ENCODE measurements at regions not wholly inside any gene's neighbourhood (a gene's known extent, or its start where the extent isn't known, plus 50 kb on each side); places are given as distances from the start of the nearest gene placed in this dataset.

GRCh38 chr12:59845293-59845692 is 249.5 kb downstream of the SLC16A7 start:
- Histone ChIP-seq H3K27me3 (replicated peaks in 1 of 4; ENCODE audit: control insufficient read depth in 3 of 4, extremely low read depth in 1 of 4, insufficient read depth in 3 of 4, low read length in 3 of 4) (no peaks in the 10 kb centered on the region), H3K79me1 (ENCODE audit: low read depth, low read length) (no peaks in the 10 kb centered on the region), H3K14ac (ENCODE audit: insufficient read length) (no peak overlapping the region), H3K9ac (replicated peaks in 1 of 4; ENCODE audit: extremely low read depth in 1 of 4, low read depth in 3 of 4, low read length in 3 of 4) (no peak overlapping the region), H3K27ac (ENCODE audit: low read depth, low read length) (no peak overlapping the region), H2BK5ac (ENCODE audit: low read depth, low read length) (no peak overlapping the region), H3K4me2 (ENCODE audit: insufficient read depth in 1 of 2, low read depth in 2 of 2, low read length in 2 of 2) (no peak overlapping the region), H3K4me3 (ENCODE audit: extremely low read depth in 1 of 4, insufficient read depth in 2 of 4, low read depth in 3 of 4, low read length in 4 of 4) (no peak overlapping the region), H2BK15ac (ENCODE audit: low read length) (no peak overlapping the region), H2BK120ac (replicated peaks; ENCODE audit: low read depth, low read length) (peak overlapping the region; percentile 21), H2AK5ac (ENCODE audit: low read depth, low read length) (no peak overlapping the region), H2BK12ac (ENCODE audit: low read depth, low read length) (no peak overlapping the region), H2AFZ (ENCODE audit: low read length) (no peak overlapping the region), H3K36me3 (ENCODE audit: control insufficient read depth in 2 of 4, insufficient read depth in 4 of 4, low read length in 3 of 4) (no peaks in the 10 kb centered on the region), H4K5ac (ENCODE audit: insufficient read length, low read depth, low read length) (no peak overlapping the region), H3K4ac (replicated peaks; ENCODE audit: insufficient read length, low read depth, low read length) (no peak overlapping the region), H4K8ac (ENCODE audit: extremely low read depth, insufficient read depth, low read length) (no peak overlapping the region), H3K9me3 (ENCODE audit: insufficient read depth in 2 of 2, low read depth in 1 of 2, low read length in 1 of 2) (no peaks in the 10 kb centered on the region), H4K20me1 (replicated peaks in 1 of 2; ENCODE audit: control insufficient read depth in 1 of 2, insufficient read depth in 2 of 2, low read length in 2 of 2) (no peaks in the 10 kb centered on the region), H3K4me1 (replicated peaks in 1 of 4; ENCODE audit: control insufficient read depth in 3 of 4, insufficient read depth in 4 of 4, low read length in 3 of 4) (peaks cover 0 to 2% (median 0%) of the 10 kb centered on the region in 4 experiments; a peak in 1 of 7 replicates), H3K23ac (ENCODE audit: insufficient read length) (no peak overlapping the region), H3K79me2 (ENCODE audit: control insufficient read depth in 1 of 2, insufficient read depth in 2 of 2, low read length in 2 of 2) (no peaks in the 10 kb centered on the region), H3K18ac (ENCODE audit: extremely low read depth, low read length) (no peak overlapping the region), H2BK20ac (ENCODE audit: low read length) (no peak overlapping the region), H4K91ac (replicated peaks; ENCODE audit: insufficient read length, low read length) (peak overlapping the region; percentile 63), H3K56ac (replicated peaks; ENCODE audit: insufficient read length, low read depth, low read length) (no peak overlapping the region), H3K23me2 (ENCODE audit: low read depth, low read length) (no peaks in the 10 kb centered on the region)
- WGBS, 2 experiments (ENCODE audit: extremely low coverage in 1 of 2, insufficient coverage in 1 of 2, insufficient read length in 1 of 2, insufficient replicate concordance in 2 of 2, low coverage in 1 of 2, low lambda C conversion rate in 2 of 2, missing lambda C conversion rate in 1 of 2), result 95% methylated on average over 1 of the region's 1 CpG; no CpG with 5 or more reads in 1 of the 2 experiments
- POLR2A ChIA-PET (ENCODE audit: partially characterized antibody), result no interaction called here
- no peak for FAIRE-seq
- CTCF ChIA-PET (ENCODE audit: partially characterized antibody), result interaction anchor here (0.6 to 4.1 kb wide), 3 partner anchors 10 to 43 kb away, joined by 3 to 20 read pairs (median 13); no protein-coding TSS in a partner anchor
- DNase-seq (ENCODE audit: low read depth in 1 of 2, low spot score in 2 of 2), result no peak
- TF ChIP-seq BRCA1 (IDR thresholded peaks at IDR 0.05; ENCODE audit: low read depth, low read length) (no peak), TEAD4 (IDR thresholded peaks at IDR 0.05; ENCODE audit: low read depth, low read length) (no peak), KDM4A (IDR thresholded peaks at IDR 0.05; ENCODE audit: low read depth, low read length, severe bottlenecking) (no peak), RXRA (IDR thresholded peaks at IDR 0.05; ENCODE audit: insufficient read depth, low read depth, low read length) (no peak), TBP (IDR thresholded peaks at IDR 0.05; ENCODE audit: low read depth, low read length) (no peak), CBX5 (IDR thresholded peaks at IDR 0.05; ENCODE audit: low read depth, low read length) (no peak), MAFK (IDR thresholded peaks at IDR 0.05; ENCODE audit: low read depth, low read length) (no peak), E2F6 (IDR thresholded peaks at IDR 0.05) (no peak), SP2 (IDR thresholded peaks at IDR 0.05; ENCODE audit: low read length) (no peak), SAP30 (IDR thresholded peaks at IDR 0.05; ENCODE audit: insufficient read depth, insufficient replicate concordance, low read length) (no peak), JUN (IDR thresholded peaks at IDR 0.05; ENCODE audit: low read depth, low read length) (no peak), HDAC2 (IDR thresholded peaks at IDR 0.05; ENCODE audit: borderline replicate concordance in 1 of 2, low read depth in 2 of 2, low read length in 2 of 2) (no peak), ASH2L (IDR thresholded peaks at IDR 0.05; ENCODE audit: low read length) (no peak)
- TF ChIP-seq, protein P1, sequence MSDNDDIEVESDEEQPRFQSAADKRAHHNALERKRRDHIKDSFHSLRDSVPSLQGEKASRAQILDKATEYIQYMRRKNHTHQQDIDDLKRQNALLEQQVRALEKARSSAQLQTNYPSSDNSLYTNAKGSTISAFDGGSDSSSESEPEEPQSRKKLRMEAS (IDR thresholded peaks at IDR 0.05), result no peak
